Trophoblast cell (in vitro differentiated cells and primary cell): ENCODE measurements at regions not wholly inside any gene's neighbourhood (a gene's known extent, or its start where the extent isn't known, plus 50 kb on each side); places are given as distances from the start of the nearest gene placed in this dataset.

Source experiments
- DNase-seq, 2 donors: peaks; one replicate each; pipeline ENCODE4 v3.0.0-alpha.2; 2016
- H2AFZ ChIP-seq: 2 replicates; pipeline ENCODE4 v1.6.1; 2013; ENCODE audit warnings: low read length, moderate library complexity, mild to moderate bottlenecking; ENCODE audit not compliant: insufficient read depth, poor library complexity
- H2AK5ac ChIP-seq: 2 replicates; pipeline ENCODE4 v1.6.1; 2013; ENCODE audit warnings: mild to moderate bottlenecking, low read length
- H2BK120ac ChIP-seq: 2 replicates; pipeline ENCODE4 v1.6.1; 2013; ENCODE audit warnings: low read length, mild to moderate bottlenecking, moderate library complexity; ENCODE audit not compliant: insufficient read depth, poor library complexity
- H2BK12ac ChIP-seq: 2 replicates; pipeline ENCODE4 v1.6.1; 2013; ENCODE audit warnings: mild to moderate bottlenecking, low read length, moderate library complexity
- H2BK5ac ChIP-seq: 2 replicates; pipeline ENCODE4 v1.6.1; 2013; ENCODE audit warnings: low read length, low read depth, moderate library complexity, mild to moderate bottlenecking; ENCODE audit not compliant: poor library complexity
- H3K14ac ChIP-seq: 2 replicates; pipeline ENCODE4 v1.6.1; 2013; ENCODE audit warnings: mild to moderate bottlenecking, low read length
- H3K18ac ChIP-seq: 2 replicates; pipeline ENCODE4 v1.6.1; 2013; ENCODE audit warnings: mild to moderate bottlenecking, low read length
- H3K23ac ChIP-seq: 2 replicates; pipeline ENCODE4 v1.6.1; 2013; ENCODE audit warnings: low read length
- H3K27ac ChIP-seq: 2 replicates; pipeline ENCODE4 v1.5.1; 2013; ENCODE audit warnings: low read depth, mild to moderate bottlenecking, inconsistent platforms, low read length, moderate library complexity
- H3K27me3 ChIP-seq: 2 replicates; pipeline ENCODE4 v1.6.1; 2013; ENCODE audit warnings: inconsistent platforms, mild to moderate bottlenecking, low read length, moderate library complexity; ENCODE audit not compliant: insufficient read depth
- H3K36me3 ChIP-seq, 2 experiments: 1 replicate in 1 of 2; 2 replicates in 1 of 2; pipeline ENCODE4 v1.6.1; 2013; ENCODE audit warnings: low read length in 2 of 2, mild to moderate bottlenecking in 2 of 2, moderate library complexity in 1 of 2; ENCODE audit not compliant: insufficient read depth in 2 of 2, control insufficient read depth in 1 of 2
- H3K4ac ChIP-seq: 2 replicates; pipeline ENCODE4 v1.6.1; 2013; ENCODE audit warnings: low read depth, mild to moderate bottlenecking, low read length, moderate library complexity
- H3K4me1 ChIP-seq, 2 experiments: 1 replicate in 1 of 2; 2 replicates in 1 of 2; pipeline ENCODE4 v1.6.1; 2013; ENCODE audit warnings: low read length in 2 of 2, mild to moderate bottlenecking in 2 of 2, moderate library complexity in 1 of 2; ENCODE audit not compliant: insufficient read depth in 2 of 2, control insufficient read depth in 1 of 2
- H3K4me2 ChIP-seq: 2 replicates; pipeline ENCODE4 v1.6.1; 2013; ENCODE audit warnings: inconsistent platforms, mild to moderate bottlenecking, low read length, moderate library complexity
- H3K4me3 ChIP-seq: 2 replicates; pipeline ENCODE4 v1.5.1; 2013; ENCODE audit warnings: mild to moderate bottlenecking, low read depth, low read length, inconsistent platforms
- H3K79me1 ChIP-seq: one replicate; pipeline ENCODE4 v1.6.1; 2013; ENCODE audit warnings: low read length
- H3K79me2 ChIP-seq: 2 replicates; pipeline ENCODE4 v1.6.1; 2013; ENCODE audit warnings: low read length, mild to moderate bottlenecking; ENCODE audit not compliant: control insufficient read depth, insufficient read depth, poor library complexity
- H3K9ac ChIP-seq: 2 replicates; pipeline ENCODE4 v1.6.1; 2013; ENCODE audit warnings: mild to moderate bottlenecking, low read length
- H3K9me3 ChIP-seq: 2 replicates; pipeline ENCODE4 v1.6.1; 2013; ENCODE audit warnings: low read depth, mild to moderate bottlenecking, control low read depth, inconsistent platforms, low read length; ENCODE audit not compliant: insufficient read depth
- H4K12ac ChIP-seq: 2 replicates; pipeline ENCODE4 v1.6.1; 2013; ENCODE audit warnings: low read depth, mild to moderate bottlenecking, low read length, moderate library complexity
- H4K8ac ChIP-seq: 2 replicates; pipeline ENCODE4 v1.6.1; 2013; ENCODE audit warnings: low read depth, mild to moderate bottlenecking, low read length, moderate library complexity
- H4K91ac ChIP-seq: one replicate; pipeline ENCODE4 v1.6.1; 2013; ENCODE audit warnings: low read depth, mild to moderate bottlenecking, low read length, moderate library complexity
- WGBS: extraction: QIAGEN DNeasy Blood & Tissue Kit; methylation state at CpG from one replicate; pipeline ENCODE4 v1.1.7; 2013; ENCODE audit warnings: missing lambda C conversion rate; ENCODE audit not compliant: insufficient read length, insufficient coverage; ENCODE audit errors: extremely low coverage; 5-methylcytosine and 5-hydroxymethylcytosine counted together

- no peaks in the 10 kb centered on the region for H3K9me3 ChIP-seq
- H3K9ac ChIP-seq = no peak overlapping the region
- no peak overlapping the region for H3K4me3 ChIP-seq
- H4K8ac ChIP-seq = no peak overlapping the region
- H3K27ac ChIP-seq = no peak overlapping the region
- no peaks in the 10 kb centered on the region for H3K79me1 ChIP-seq
- no peak overlapping the region for H4K91ac ChIP-seq
- DNase-seq = no peak
- H3K4ac ChIP-seq = no peak overlapping the region
- no peak overlapping the region for H3K23ac ChIP-seq
- no peak overlapping the region for H2AFZ ChIP-seq
- no peaks in the 10 kb centered on the region for H3K27me3 ChIP-seq
- no peak overlapping the region for H3K4me2 ChIP-seq
- no CpG with 5 or more reads among the region's 1 CpG for WGBS
- no peak overlapping the region for H2BK5ac ChIP-seq
- H2BK120ac ChIP-seq = no peak overlapping the region
- no peaks in the 10 kb centered on the region for H3K79me2 ChIP-seq
- no peaks in the 10 kb centered on the region for H3K36me3 ChIP-seq
- no peak overlapping the region for H2AK5ac ChIP-seq
- peaks cover 6 to 8% of the 10 kb centered on the region in 2 experiments for H3K4me1 ChIP-seq
- no peak overlapping the region for H3K18ac ChIP-seq
- H2BK12ac ChIP-seq = no peak overlapping the region
- H3K14ac ChIP-seq = no peak overlapping the region
- H4K12ac ChIP-seq = no peak overlapping the region
Measured at GRCh38 chr15:62406305-62406891, 241.3 kb upstream of the C2CD4B start.

- no peak overlapping the region for H3K4me3 ChIP-seq
- H4K8ac ChIP-seq = no peak overlapping the region
- H3K23ac ChIP-seq = no peak overlapping the region
- H3K79me1 ChIP-seq = no peaks in the 10 kb centered on the region
- no peak for DNase-seq
- H2BK5ac ChIP-seq = no peak overlapping the region
- no peak overlapping the region for H3K18ac ChIP-seq
- no peak overlapping the region for H2AK5ac ChIP-seq
- H3K9ac ChIP-seq = no peak overlapping the region
- no peak overlapping the region for H3K4ac ChIP-seq
- H3K27me3 ChIP-seq = no peaks in the 10 kb centered on the region
- H3K79me2 ChIP-seq = no peaks in the 10 kb centered on the region
- no peak overlapping the region for H4K91ac ChIP-seq
- H3K9me3 ChIP-seq = no peaks in the 10 kb centered on the region
- no peak overlapping the region for H3K14ac ChIP-seq
- no peak overlapping the region for H3K27ac ChIP-seq
- no peaks in the 10 kb centered on the region for H3K36me3 ChIP-seq
- peaks cover 6 to 7% of the 10 kb centered on the region in 2 experiments for H3K4me1 ChIP-seq
- no CpG with 5 or more reads among the region's 4 CpGs for WGBS
- no peak overlapping the region for H2AFZ ChIP-seq
- no peak overlapping the region for H2BK120ac ChIP-seq
- H4K12ac ChIP-seq = no peak overlapping the region
- H2BK12ac ChIP-seq = no peak overlapping the region
- no peak overlapping the region for H3K4me2 ChIP-seq
Measured at GRCh38 chr15:62407216-62407615, 242.1 kb upstream of the C2CD4B start.

GRCh38 chr15:62407962-62408361 is 242.9 kb upstream of the C2CD4B start:
- Histone ChIP-seq H3K9me3 (no peaks in the 10 kb centered on the region), H2AFZ (no peak overlapping the region), H4K91ac (no peak overlapping the region), H3K4me3 (no peak overlapping the region), H3K27me3 (no peaks in the 10 kb centered on the region), H2AK5ac (no peak overlapping the region), H3K79me1 (no peaks in the 10 kb centered on the region), H2BK120ac (no peak overlapping the region), H3K18ac (no peak overlapping the region), H3K27ac (no peak overlapping the region), H4K8ac (no peak overlapping the region), H3K23ac (no peak overlapping the region), H2BK5ac (no peak overlapping the region), H3K4me2 (no peak overlapping the region), H3K4me1 (peaks cover 0 to 3% of the 10 kb centered on the region in 2 experiments), H3K4ac (no peak overlapping the region), H3K79me2 (no peaks in the 10 kb centered on the region), H3K9ac (no peak overlapping the region), H4K12ac (no peak overlapping the region), H2BK12ac (no peak overlapping the region), H3K36me3 (no peaks in the 10 kb centered on the region), H3K14ac (no peak overlapping the region)
- no CpG with 5 or more reads among the region's 4 CpGs for WGBS
- no peak for DNase-seq

GRCh38 chr15:62409466-62409865 is 244.4 kb upstream of the C2CD4B start:
- Histone ChIP-seq H3K23ac (no peak overlapping the region), H3K4me3 (no peak overlapping the region), H3K79me1 (no peaks in the 10 kb centered on the region), H3K4ac (no peak overlapping the region), H3K36me3 (no peaks in the 10 kb centered on the region), H2BK5ac (no peak overlapping the region), H4K91ac (no peak overlapping the region), H3K27me3 (no peaks in the 10 kb centered on the region), H4K12ac (no peak overlapping the region), H3K79me2 (no peaks in the 10 kb centered on the region), H2BK12ac (no peak overlapping the region), H4K8ac (no peak overlapping the region), H2AFZ (no peak overlapping the region), H3K14ac (no peak overlapping the region), H3K18ac (no peak overlapping the region), H2AK5ac (no peak overlapping the region), H3K4me2 (no peak overlapping the region), H3K9ac (no peak overlapping the region), H3K9me3 (no peaks in the 10 kb centered on the region), H3K27ac (no peak overlapping the region), H3K4me1 (no peaks in the 10 kb centered on the region), H2BK120ac (no peak overlapping the region)
- no peak for DNase-seq
